Heart left ventricle (tissue), 13 donors: ENCODE measurements at regions not wholly inside any gene's neighbourhood (a gene's known extent, or its start where the extent isn't known, plus 50 kb on each side); places are given as distances from the start of the nearest gene placed in this dataset.

Experiments used
- POLR2A ChIP-seq, 2 donors: fragments of 450-650 bp; IDR thresholded peaks; one replicate each; pipeline ENCODE4 v1.6.1; 2017; ENCODE audit warnings: antibody characterized with exemption in 2 of 2, mild to moderate bottlenecking in 2 of 2, moderate library complexity in 2 of 2
- TF ChIP-seq, protein P1 (sequence below), 12 donors: fragments of 200-600 bp; sonication (generic) in 4 of 12; IDR thresholded peaks; one replicate each; pipeline versions ENCODE4 v1.5.0 to v1.8.0; 2018 to 2022; ENCODE audit warnings: antibody characterized with exemption in 12 of 12, mild to moderate bottlenecking in 5 of 12
- donor health status: ischemic (EF 13 %, LVEDD 7.1; RV severe dilation, severe dysfunction).
- donor health status: DM: no; HTN: yes; CAD: no.
- donor health status: DM: no; HTN: no; CAD: no.
- donor health status: ischemic (EF 25% LVEDD 6.9; RV normal size, moderate dysfunction).
- donor health status: ischemic (EF 25% LVEDD 5.7; RV mildly dilated, moderate dysfunction).
- donor health status: ischemic (EF 35%, LVEDD 5.7; RV mildly dilated, moderate dysfunction).
- donor health status: nonischemic (EF 11% LVEDD 7.7; RV severe dilation, severe dysfunction).
- donor health status: DM: yes; HTN: yes; CAD: no.
- donor health status: PGD.
- donor health status: ischemic (EF 29% LVEDD 5.4; RV normal size, mild dysfunction).
- donor health status: nonischemic (EF 23%, LVEDD 6.1; RV moderate dilation, normal function).

DNA sequence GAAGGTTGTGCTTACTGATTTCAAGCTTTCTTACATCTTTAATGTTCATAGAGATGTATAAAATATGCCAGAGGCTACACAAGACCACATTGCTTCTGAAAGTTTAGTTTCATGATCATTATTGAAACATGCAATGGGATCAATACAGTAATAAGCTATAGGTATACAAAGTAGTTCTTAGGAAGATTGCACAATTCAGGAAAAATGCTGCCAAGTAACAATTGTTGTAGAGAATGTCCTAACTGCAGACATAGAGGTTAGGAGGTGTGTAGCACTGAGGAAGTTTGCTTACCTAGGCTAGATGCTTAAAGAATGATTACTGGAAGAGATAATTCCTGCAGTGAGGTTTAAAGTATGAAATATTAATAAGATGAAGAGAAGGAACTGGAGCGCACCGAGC is 259.5 kb upstream of the CYRIA start:
- TF ChIP-seq, protein P1, sequence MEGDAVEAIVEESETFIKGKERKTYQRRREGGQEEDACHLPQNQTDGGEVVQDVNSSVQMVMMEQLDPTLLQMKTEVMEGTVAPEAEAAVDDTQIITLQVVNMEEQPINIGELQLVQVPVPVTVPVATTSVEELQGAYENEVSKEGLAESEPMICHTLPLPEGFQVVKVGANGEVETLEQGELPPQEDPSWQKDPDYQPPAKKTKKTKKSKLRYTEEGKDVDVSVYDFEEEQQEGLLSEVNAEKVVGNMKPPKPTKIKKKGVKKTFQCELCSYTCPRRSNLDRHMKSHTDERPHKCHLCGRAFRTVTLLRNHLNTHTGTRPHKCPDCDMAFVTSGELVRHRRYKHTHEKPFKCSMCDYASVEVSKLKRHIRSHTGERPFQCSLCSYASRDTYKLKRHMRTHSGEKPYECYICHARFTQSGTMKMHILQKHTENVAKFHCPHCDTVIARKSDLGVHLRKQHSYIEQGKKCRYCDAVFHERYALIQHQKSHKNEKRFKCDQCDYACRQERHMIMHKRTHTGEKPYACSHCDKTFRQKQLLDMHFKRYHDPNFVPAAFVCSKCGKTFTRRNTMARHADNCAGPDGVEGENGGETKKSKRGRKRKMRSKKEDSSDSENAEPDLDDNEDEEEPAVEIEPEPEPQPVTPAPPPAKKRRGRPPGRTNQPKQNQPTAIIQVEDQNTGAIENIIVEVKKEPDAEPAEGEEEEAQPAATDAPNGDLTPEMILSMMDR (IDR thresholded peaks at IDR 0.05) = no peak
- TF ChIP-seq POLR2A (IDR thresholded peaks at IDR 0.05) = no peak
